DND-41 (cell line): ENCODE measurements at regions not wholly inside any gene's neighbourhood (a gene's known extent, or its start where the extent isn't known, plus 50 kb on each side); places are given as distances from the start of the nearest gene placed in this dataset.

Source experiments
- CTCF ChIP-seq: IDR thresholded peaks from 2 replicates; pipeline ENCODE4 v1.5.1; 2012; ENCODE audit warnings: borderline replicate concordance, low read length, moderate library complexity, mild to moderate bottlenecking; ENCODE audit not compliant: poor library complexity, severe bottlenecking; ENCODE audit errors: extremely low read depth
- EZH2 ChIP-seq: IDR thresholded peaks from 3 replicates; pipeline ENCODE4 v1.6.1; 2012; ENCODE audit warnings: borderline replicate concordance, low read depth, mild to moderate bottlenecking, moderate library complexity, low read length, inconsistent platforms; ENCODE audit not compliant: severe bottlenecking

DNA sequence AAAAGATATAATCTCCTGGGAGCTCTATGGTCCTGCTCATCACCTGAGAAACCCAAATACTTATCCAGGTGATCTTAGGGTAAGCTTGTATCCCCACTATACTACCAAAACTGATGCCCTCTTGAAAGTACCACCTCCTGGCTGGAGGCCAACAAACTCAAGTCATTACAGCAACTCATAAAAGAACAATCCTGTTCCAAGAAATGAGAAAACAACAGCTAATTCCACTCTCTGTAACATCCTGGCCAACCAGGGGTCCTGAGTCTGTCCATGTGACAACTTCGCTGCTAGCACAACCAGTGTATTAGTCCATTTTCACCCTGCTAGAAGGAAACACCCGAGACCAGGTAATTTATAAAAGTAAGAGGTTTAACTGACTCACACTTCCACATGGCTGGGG is 190.0 kb upstream of the BMP4 start:
- no peak for TF ChIP-seq CTCF
- no peak for TF ChIP-seq EZH2
